Testis (tissue), 2 donors: ENCODE measurements at regions not wholly inside any gene's neighbourhood (a gene's known extent, or its start where the extent isn't known, plus 50 kb on each side); places are given as distances from the start of the nearest gene placed in this dataset.
"Not testable (repeated sequence)": the region's sequence is repeated elsewhere in the genome, so short reads cannot be mapped to it uniquely, and the experiment has no call there.

Source experiments
- DNase-seq: peaks from one replicate; pipeline ENCODE4 v3.0.0-alpha.2; 2019
- H3K27ac ChIP-seq, 2 donors: fragments of 200-600 bp; sonication (generic); one replicate each; pipeline ENCODE4 v1.5.1; 2019
- H3K27me3 ChIP-seq: fragments of 200-600 bp; sonication (generic); one replicate; pipeline ENCODE4 v1.5.1; 2019
- H3K36me3 ChIP-seq: fragments of 200-600 bp; sonication (generic); one replicate; pipeline ENCODE4 v1.5.1; 2017; ENCODE audit warnings: low read depth; ENCODE audit errors: missing control alignments
- H3K4me1 ChIP-seq: fragments of 200-600 bp; sonication (generic); one replicate; pipeline ENCODE4 v1.5.1; 2019
- H3K4me3 ChIP-seq, 2 donors: fragments of 200-600 bp; sonication (generic); one replicate each; pipeline ENCODE4 v1.5.1; 2017 to 2019
- H3K9me3 ChIP-seq: fragments of 200-600 bp; sonication (generic); one replicate; pipeline ENCODE4 v1.5.1; 2017
- POLR2A ChIP-seq: fragments of 450-650 bp; IDR thresholded peaks from one replicate; pipeline ENCODE4 v1.6.1; 2017; ENCODE audit warnings: antibody characterized with exemption, mild to moderate bottlenecking, moderate library complexity
- WGBS, 2 donors: methylation state at CpG; one replicate each; pipeline ENCODE4 v1.1.5; 2018; 5-methylcytosine and 5-hydroxymethylcytosine counted together
- intact Hi-C: fragments of 100-400 bp; cut with DNase I; formaldehyde crosslinking; loops from one replicate; pipeline ENCODE4 v1.15.1; 2023; ENCODE audit warnings: low total_unique reads
- TF ChIP-seq, protein P1 (sequence below), 3 experiments: fragments of 450-650 bp in 2 of 3; fragments of 200-600 bp in 1 of 3; sonication (generic) in 1 of 3; IDR thresholded peaks; one replicate each; pipeline ENCODE4 v1.5.1; 2016 to 2019; ENCODE audit warnings: antibody characterized with exemption in 3 of 3, mild to moderate bottlenecking in 2 of 3, moderate library complexity in 1 of 3

DNA sequence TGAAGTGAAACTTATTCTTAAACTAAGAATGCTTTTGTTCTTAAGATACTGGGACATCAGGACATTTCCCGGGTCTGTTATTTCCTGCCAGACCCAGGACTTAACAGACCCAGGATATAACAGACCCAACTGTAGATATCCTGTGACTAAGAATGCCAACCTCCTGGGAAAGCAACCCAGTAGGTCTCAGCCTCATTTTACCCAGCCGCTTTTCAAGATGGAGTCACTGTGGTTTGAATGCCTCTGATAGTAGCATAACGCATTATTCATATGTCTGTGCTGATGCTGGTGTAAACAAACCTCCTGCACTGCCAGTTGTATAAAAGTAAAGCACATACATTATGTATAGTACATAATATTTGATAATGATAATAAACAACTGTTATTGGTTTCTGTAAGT, 185.8 kb upstream of the GPRIN3 start:
- intact Hi-C loops, result no loop called here
- no peaks in the 10 kb centered on the region for H3K9me3 ChIP-seq
- H3K4me1 ChIP-seq, result no peaks in the 10 kb centered on the region
- no peaks in the 10 kb centered on the region for H3K27me3 ChIP-seq
- DNase-seq, result no peak
- WGBS, 2 donors, result 76 to 77% methylated on average over 3 of the region's 3 CpGs
- H3K27ac ChIP-seq, result no peak overlapping the region
- H3K36me3 ChIP-seq, result no peaks in the 10 kb centered on the region
- no peak for TF ChIP-seq POLR2A
- TF ChIP-seq, protein P1, sequence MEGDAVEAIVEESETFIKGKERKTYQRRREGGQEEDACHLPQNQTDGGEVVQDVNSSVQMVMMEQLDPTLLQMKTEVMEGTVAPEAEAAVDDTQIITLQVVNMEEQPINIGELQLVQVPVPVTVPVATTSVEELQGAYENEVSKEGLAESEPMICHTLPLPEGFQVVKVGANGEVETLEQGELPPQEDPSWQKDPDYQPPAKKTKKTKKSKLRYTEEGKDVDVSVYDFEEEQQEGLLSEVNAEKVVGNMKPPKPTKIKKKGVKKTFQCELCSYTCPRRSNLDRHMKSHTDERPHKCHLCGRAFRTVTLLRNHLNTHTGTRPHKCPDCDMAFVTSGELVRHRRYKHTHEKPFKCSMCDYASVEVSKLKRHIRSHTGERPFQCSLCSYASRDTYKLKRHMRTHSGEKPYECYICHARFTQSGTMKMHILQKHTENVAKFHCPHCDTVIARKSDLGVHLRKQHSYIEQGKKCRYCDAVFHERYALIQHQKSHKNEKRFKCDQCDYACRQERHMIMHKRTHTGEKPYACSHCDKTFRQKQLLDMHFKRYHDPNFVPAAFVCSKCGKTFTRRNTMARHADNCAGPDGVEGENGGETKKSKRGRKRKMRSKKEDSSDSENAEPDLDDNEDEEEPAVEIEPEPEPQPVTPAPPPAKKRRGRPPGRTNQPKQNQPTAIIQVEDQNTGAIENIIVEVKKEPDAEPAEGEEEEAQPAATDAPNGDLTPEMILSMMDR (IDR thresholded peaks at IDR 0.05), result no peak
- no peak overlapping the region for H3K4me3 ChIP-seq

DNA sequence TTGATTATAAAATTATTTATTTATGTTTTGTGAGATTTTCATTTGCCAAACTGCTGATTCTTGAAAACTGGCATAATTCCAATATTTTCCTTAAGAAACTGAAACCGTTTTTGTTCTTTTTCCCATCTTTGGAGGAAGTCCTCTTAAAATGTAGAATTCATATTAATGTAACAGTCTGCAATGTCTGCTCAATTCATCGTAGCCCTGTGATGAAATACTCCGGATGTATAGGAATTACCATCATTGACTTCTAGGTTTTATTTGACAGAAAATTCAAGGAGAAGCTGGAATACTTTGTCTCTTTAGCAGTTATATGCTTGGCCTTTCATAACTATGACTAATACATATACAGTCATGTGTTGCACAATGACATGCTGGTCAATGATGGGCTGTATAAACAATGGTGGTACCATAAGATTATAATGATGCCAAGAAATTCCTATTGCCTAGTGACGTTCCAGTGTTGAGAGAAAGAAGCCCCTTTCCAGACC, 185.0 kb upstream of the GPRIN3 start:
- TF ChIP-seq, protein P1 (IDR thresholded peaks at IDR 0.05), result no peak
- no peak for TF ChIP-seq POLR2A
- no peaks in the 10 kb centered on the region for H3K36me3 ChIP-seq
- H3K4me3 ChIP-seq, result no peak overlapping the region
- no peak for DNase-seq
- 48 to 62% methylated on average over 4 of the region's 4 CpGs for WGBS, 2 donors
- intact Hi-C loops, result no loop called here
- no peaks in the 10 kb centered on the region for H3K9me3 ChIP-seq
- no peak overlapping the region for H3K27ac ChIP-seq
- no peaks in the 10 kb centered on the region for H3K4me1 ChIP-seq
- H3K27me3 ChIP-seq, result no peaks in the 10 kb centered on the region

DNA sequence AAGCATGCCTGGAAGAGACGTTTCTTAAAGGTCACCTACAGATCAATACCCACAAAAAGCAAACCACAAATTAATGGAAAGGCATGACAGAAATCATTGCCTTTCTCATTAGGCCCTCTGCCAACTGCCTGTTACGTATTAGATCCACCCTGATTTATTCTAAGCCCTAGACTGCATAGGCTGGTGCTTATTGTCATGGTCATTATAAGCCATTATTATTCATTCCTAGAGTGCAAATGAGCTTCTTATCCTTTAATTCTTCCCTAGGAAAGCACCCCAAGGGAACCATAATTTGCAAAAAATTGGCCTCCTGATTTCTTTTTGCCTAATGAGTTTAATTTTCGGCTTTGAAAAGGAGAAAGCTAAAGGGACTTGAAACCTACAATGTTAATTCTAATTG, 184.2 kb upstream of the GPRIN3 start:
- Histone ChIP-seq H3K27me3 (no peaks in the 10 kb centered on the region), H3K9me3 (no peaks in the 10 kb centered on the region), H3K27ac (no peak overlapping the region), H3K4me1 (no peaks in the 10 kb centered on the region), H3K4me3 (no peak overlapping the region), H3K36me3 (no peaks in the 10 kb centered on the region)
- no peak for TF ChIP-seq POLR2A
- TF ChIP-seq, protein P1 (IDR thresholded peaks at IDR 0.05), result no peak
- intact Hi-C loops, result no loop called here
- WGBS, 2 donors, result 39 to 46% methylated on average over 3 of the region's 3 CpGs
- no peak for DNase-seq

DNA sequence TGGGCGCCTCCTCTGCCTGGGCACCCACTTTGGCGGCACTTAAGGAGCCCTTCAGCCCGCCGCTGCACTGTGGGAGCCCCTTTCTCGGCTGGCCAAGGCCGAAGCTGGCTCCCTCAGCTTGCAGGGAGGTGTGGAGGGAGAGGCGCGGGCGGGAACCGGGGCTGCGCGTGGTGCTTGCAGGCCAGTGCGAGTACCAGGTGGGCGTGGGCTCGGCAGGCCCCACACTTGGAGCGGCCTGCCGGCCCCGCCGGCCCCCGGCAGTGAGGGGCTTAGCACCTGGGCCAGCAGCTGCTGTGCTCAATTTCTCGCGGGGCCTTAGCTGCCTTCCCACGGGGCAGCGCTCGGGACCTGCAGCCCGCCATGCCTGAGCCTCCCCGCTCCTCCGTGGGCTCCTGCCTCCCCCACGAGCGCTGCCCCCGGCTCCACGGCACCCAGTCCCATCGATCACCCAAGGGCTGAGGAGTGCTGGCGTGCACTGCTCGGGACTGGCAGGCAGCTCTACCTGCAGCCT, 182.4 kb upstream of the GPRIN3 start:
- 42 to 73% methylated on average over 5 to 34 of the region's 35 CpGs for WGBS, 2 donors
- H3K27me3 ChIP-seq, H3K36me3 ChIP-seq, H3K4me1 ChIP-seq, H3K9me3 ChIP-seq, intact Hi-C loops, H3K27ac ChIP-seq: not testable (repeated sequence)
- H3K4me3 ChIP-seq, result peak overlapping the region; percentile 34 to 54
- peak; percentile 18 for DNase-seq

DNA sequence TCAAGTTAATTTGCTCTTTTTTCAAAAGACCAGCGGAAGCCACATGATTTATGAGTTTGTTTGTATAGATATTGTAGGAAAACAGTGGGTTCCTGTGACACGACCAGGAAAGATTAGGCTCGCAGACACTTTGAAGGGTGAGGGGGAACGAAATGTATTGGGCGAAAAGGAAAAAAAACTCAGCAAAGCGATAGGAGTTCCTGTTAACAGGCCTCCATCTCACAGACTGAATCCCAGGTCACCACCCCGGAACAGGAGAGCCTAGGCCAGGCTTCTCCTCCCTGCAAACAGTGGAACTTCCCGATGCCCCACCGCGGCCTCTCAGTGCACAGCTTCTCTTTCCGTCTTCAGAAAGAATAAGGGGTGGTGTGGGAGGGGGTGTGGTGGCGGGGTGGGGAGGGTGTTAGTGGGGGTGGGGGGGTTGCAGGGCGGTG, 181.8 kb upstream of the GPRIN3 start:
- H3K9me3 ChIP-seq, result no peaks in the 10 kb centered on the region
- TF ChIP-seq, protein P1 (IDR thresholded peaks at IDR 0.05), result no peak
- TF ChIP-seq POLR2A, result no peak
- WGBS, 2 donors, result 29 to 71% methylated on average over 12 to 13 of the region's 13 CpGs
- no peaks in the 10 kb centered on the region for H3K36me3 ChIP-seq
- DNase-seq, result peak; percentile 22
- H3K4me1 ChIP-seq, result no peaks in the 10 kb centered on the region
- H3K27ac ChIP-seq, result no peak overlapping the region
- H3K4me3 ChIP-seq, result peak overlapping the region in 1 of 2 donors; percentile 54
- no peaks in the 10 kb centered on the region for H3K27me3 ChIP-seq
- intact Hi-C loops, result no loop called here
